H1 (cell line): ENCODE measurements at regions not wholly inside any gene's neighbourhood (a gene's known extent, or its start where the extent isn't known, plus 50 kb on each side); places are given as distances from the start of the nearest gene placed in this dataset.

Experiments used
- CBX5 ChIP-seq: fragments of 300-800, 300-1000 bp; sonication (generic); IDR thresholded peaks from 2 replicates; pipeline ENCODE4 v1.7.1; 2016; ENCODE audit warnings: antibody characterized with exemption, low read length, low read depth
- CREB1 ChIP-seq: IDR thresholded peaks from 2 replicates; pipeline ENCODE4 v1.6.1; 2012; ENCODE audit warnings: inconsistent platforms
- EGR1 ChIP-seq: IDR thresholded peaks from 2 replicates; pipeline ENCODE4 v1.6.1; 2011; ENCODE audit warnings: low read depth, low read length, borderline replicate concordance
- PHF8 ChIP-seq: fragments of 200-600 bp; sonication (generic); conservative IDR thresholded peaks from 2 replicates; pipeline ENCODE4 v1.7.1; 2012; ENCODE audit warnings: low read depth, mild to moderate bottlenecking, inconsistent platforms, low read length, moderate library complexity
- POLR2A ChIP-seq, 2 experiments: IDR thresholded peaks; 1 replicate in 1 of 2; 2 replicates in 1 of 2; pipeline ENCODE4 v1.6.1; 2011; ENCODE audit warnings: low read depth in 2 of 2, low read length in 2 of 2, mild to moderate bottlenecking in 2 of 2; ENCODE audit errors: control extremely low read depth in 1 of 2
- RAD21 ChIP-seq, 2 experiments: IDR thresholded peaks in 1 of 2; conservative IDR thresholded peaks in 1 of 2; 2 replicates each; pipeline ENCODE4 v1.6.1; 2011; ENCODE audit warnings: low read depth in 2 of 2, low read length in 2 of 2, improper control_type of control experiment in 1 of 2, inconsistent platforms in 1 of 2, mild to moderate bottlenecking in 1 of 2, moderate library complexity in 1 of 2
- RXRA ChIP-seq: IDR thresholded peaks from 2 replicates; pipeline ENCODE4 v1.6.1; 2011; ENCODE audit warnings: low read depth, mild to moderate bottlenecking, low read length, moderate library complexity; ENCODE audit not compliant: insufficient read depth
- TAF1 ChIP-seq: IDR thresholded peaks from 2 replicates; pipeline ENCODE4 v1.6.1; 2011; ENCODE audit warnings: mild to moderate bottlenecking, low read depth, low read length
- TF ChIP-seq, protein P1 (sequence below): fragments of 300-600 bp; sonication (generic); IDR thresholded peaks from 2 replicates; pipeline ENCODE4 v1.7.1; 2012; ENCODE audit warnings: low read length, moderate library complexity, mild to moderate bottlenecking, inconsistent platforms; ENCODE audit not compliant: insufficient replicate concordance

DNA sequence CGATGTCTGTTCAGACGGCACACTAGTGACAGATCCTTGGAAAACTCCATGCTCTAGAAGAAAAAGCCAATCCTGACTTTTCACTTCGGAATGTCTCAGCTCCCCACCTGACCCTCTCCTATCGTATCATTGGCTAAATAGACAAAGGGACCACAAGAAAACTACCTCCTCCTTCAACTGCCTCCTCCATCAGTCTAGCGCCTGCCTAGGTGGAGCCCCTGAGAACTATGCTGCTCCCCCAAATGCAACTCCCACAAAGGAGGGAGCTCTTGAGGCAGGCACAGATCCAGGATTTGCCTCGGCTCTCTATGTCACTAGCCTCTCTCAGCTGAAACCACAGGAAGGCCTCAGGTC is 148.4 kb downstream of the TOMM20 start (continued):
- TF ChIP-seq PHF8 (no peak), TAF1 (no peak), RXRA (no peak), CREB1 (no peak), POLR2A (IDR thresholded peaks at IDR 0.05; ENCODE audit: control extremely low read depth in 1 of 2, low read depth in 2 of 2, low read length in 2 of 2) (no peak), CBX5 (no peak), EGR1 (no peak), RAD21 (IDR thresholded peaks at IDR 0.05 in 1 of 2, conservative IDR thresholded peaks at IDR 0.05 in 1 of 2; ENCODE audit: low read depth in 2 of 2, low read length in 2 of 2) (no peak)
- TF ChIP-seq, protein P1, sequence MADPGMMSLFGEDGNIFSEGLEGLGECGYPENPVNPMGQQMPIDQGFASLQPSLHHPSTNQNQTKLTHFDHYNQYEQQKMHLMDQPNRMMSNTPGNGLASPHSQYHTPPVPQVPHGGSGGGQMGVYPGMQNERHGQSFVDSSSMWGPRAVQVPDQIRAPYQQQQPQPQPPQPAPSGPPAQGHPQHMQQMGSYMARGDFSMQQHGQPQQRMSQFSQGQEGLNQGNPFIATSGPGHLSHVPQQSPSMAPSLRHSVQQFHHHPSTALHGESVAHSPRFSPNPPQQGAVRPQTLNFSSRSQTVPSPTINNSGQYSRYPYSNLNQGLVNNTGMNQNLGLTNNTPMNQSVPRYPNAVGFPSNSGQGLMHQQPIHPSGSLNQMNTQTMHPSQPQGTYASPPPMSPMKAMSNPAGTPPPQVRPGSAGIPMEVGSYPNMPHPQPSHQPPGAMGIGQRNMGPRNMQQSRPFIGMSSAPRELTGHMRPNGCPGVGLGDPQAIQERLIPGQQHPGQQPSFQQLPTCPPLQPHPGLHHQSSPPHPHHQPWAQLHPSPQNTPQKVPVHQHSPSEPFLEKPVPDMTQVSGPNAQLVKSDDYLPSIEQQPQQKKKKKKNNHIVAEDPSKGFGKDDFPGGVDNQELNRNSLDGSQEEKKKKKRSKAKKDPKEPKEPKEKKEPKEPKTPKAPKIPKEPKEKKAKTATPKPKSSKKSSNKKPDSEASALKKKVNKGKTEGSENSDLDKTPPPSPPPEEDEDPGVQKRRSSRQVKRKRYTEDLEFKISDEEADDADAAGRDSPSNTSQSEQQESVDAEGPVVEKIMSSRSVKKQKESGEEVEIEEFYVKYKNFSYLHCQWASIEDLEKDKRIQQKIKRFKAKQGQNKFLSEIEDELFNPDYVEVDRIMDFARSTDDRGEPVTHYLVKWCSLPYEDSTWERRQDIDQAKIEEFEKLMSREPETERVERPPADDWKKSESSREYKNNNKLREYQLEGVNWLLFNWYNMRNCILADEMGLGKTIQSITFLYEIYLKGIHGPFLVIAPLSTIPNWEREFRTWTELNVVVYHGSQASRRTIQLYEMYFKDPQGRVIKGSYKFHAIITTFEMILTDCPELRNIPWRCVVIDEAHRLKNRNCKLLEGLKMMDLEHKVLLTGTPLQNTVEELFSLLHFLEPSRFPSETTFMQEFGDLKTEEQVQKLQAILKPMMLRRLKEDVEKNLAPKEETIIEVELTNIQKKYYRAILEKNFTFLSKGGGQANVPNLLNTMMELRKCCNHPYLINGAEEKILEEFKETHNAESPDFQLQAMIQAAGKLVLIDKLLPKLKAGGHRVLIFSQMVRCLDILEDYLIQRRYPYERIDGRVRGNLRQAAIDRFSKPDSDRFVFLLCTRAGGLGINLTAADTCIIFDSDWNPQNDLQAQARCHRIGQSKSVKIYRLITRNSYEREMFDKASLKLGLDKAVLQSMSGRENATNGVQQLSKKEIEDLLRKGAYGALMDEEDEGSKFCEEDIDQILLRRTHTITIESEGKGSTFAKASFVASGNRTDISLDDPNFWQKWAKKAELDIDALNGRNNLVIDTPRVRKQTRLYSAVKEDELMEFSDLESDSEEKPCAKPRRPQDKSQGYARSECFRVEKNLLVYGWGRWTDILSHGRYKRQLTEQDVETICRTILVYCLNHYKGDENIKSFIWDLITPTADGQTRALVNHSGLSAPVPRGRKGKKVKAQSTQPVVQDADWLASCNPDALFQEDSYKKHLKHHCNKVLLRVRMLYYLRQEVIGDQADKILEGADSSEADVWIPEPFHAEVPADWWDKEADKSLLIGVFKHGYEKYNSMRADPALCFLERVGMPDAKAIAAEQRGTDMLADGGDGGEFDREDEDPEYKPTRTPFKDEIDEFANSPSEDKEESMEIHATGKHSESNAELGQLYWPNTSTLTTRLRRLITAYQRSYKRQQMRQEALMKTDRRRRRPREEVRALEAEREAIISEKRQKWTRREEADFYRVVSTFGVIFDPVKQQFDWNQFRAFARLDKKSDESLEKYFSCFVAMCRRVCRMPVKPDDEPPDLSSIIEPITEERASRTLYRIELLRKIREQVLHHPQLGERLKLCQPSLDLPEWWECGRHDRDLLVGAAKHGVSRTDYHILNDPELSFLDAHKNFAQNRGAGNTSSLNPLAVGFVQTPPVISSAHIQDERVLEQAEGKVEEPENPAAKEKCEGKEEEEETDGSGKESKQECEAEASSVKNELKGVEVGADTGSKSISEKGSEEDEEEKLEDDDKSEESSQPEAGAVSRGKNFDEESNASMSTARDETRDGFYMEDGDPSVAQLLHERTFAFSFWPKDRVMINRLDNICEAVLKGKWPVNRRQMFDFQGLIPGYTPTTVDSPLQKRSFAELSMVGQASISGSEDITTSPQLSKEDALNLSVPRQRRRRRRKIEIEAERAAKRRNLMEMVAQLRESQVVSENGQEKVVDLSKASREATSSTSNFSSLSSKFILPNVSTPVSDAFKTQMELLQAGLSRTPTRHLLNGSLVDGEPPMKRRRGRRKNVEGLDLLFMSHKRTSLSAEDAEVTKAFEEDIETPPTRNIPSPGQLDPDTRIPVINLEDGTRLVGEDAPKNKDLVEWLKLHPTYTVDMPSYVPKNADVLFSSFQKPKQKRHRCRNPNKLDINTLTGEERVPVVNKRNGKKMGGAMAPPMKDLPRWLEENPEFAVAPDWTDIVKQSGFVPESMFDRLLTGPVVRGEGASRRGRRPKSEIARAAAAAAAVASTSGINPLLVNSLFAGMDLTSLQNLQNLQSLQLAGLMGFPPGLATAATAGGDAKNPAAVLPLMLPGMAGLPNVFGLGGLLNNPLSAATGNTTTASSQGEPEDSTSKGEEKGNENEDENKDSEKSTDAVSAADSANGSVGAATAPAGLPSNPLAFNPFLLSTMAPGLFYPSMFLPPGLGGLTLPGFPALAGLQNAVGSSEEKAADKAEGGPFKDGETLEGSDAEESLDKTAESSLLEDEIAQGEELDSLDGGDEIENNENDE = no peak
